MV-4-11 (cell line): ENCODE measurements at regions not wholly inside any gene's neighbourhood (a gene's known extent, or its start where the extent isn't known, plus 50 kb on each side); places are given as distances from the start of the nearest gene placed in this dataset.
"Not testable (repeated sequence)": the region's sequence is repeated elsewhere in the genome, so short reads cannot be mapped to it uniquely, and the experiment has no call there.

Experiments
- DNase-seq: peaks from one replicate; lab custom pipeline; 2025; lab: John Stamatoyannopoulos, UW

- no peak for DNase-seq
Measured at GRCh38 chr2:138272524-138273195, 228.9 kb upstream of the SPOPL start.

- DNase-seq = not testable (repeated sequence)
Measured at GRCh38 chr2:138273280-138273679, 228.3 kb upstream of the SPOPL start.

GRCh38 chr2:138274421-138275291 is 226.9 kb upstream of the SPOPL start:
- peak; percentile 56 for DNase-seq

GRCh38 chr2:138275292-138275690 is 226.3 kb upstream of the SPOPL start:
- no peak for DNase-seq

GRCh38 chr2:138275881-138276280 is 225.7 kb upstream of the SPOPL start:
- no peak for DNase-seq

DNA sequence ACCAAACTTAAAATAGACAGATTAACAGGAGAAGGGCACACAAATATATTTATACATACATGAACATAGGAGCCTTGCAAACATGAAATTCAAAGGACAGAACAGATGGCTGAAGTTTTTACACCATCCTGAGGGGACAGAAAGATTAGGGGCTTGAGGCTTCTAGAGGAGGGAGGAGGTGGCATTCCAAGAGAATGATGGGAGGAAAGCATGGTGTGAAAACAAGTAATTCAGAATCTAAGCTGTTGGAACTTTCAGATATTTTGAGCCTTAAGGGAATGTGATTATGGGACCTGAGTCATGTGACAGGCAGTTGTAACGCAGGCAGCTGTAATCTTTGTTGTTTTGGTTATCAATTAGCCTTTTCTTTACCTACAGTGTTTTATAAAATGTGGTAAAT is 225.2 kb upstream of the SPOPL start:
- DNase-seq = no peak

DNA sequence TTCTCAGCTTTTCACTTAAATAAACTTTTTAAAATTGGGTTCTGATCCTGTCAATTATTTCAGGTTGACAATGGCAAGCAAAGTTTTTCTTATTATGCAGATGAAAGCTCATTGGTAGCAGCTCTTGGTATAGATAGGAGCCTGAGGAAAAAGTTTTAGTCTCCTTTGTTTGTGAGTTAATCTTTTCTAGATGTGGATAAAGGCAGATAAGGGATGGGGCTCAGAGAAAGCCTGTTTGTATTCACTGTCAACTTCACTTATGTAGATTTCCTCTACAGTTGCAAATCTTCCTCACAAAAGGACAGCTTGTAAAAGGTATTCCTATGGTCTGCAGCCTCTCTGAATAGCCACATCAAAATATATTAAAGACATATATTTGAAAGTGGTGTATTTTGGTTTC is 224.5 kb upstream of the SPOPL start:
- DNase-seq = no peak

- DNase-seq = no peak
Measured at GRCh38 chr2:138279871-138280270, 221.7 kb upstream of the SPOPL start.

- no peak for DNase-seq
Measured at GRCh38 chr2:138280999-138281695, 220.4 kb upstream of the SPOPL start.

GRCh38 chr2:138282014-138282672 is 219.4 kb upstream of the SPOPL start:
- DNase-seq = no peak

- no peak for DNase-seq
Measured at GRCh38 chr2:138291805-138292204, 209.8 kb upstream of the SPOPL start.

- DNase-seq = no peak
Measured at GRCh38 chr2:138293045-138293444, 208.5 kb upstream of the SPOPL start.

- no peak for DNase-seq
Measured at GRCh38 chr2:138293549-138293948, 208.0 kb upstream of the SPOPL start.

DNA sequence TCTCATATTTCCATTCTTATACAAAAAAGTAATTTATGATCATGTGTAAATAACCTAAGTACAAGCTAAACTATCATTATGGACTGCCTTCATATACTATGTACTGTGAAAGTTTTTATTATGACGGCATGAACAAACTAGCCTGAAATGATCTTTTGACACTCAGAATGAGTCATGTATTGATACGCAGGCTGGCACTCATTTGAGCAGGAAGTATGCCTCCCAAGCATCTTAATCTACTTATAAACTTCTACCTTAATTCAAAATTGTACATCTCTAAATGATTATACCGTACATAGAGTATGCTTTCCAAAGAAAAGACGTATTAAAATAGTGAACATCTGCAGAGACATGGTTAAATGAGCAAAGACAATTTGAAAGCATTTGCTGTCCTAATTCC is 207.1 kb upstream of the SPOPL start:
- DNase-seq = no peak

- DNase-seq = no peak
Measured at GRCh38 chr2:138296365-138296764, 205.2 kb upstream of the SPOPL start.

- DNase-seq = no peak
Measured at GRCh38 chr2:138298120-138298814, 203.3 kb upstream of the SPOPL start.

DNA sequence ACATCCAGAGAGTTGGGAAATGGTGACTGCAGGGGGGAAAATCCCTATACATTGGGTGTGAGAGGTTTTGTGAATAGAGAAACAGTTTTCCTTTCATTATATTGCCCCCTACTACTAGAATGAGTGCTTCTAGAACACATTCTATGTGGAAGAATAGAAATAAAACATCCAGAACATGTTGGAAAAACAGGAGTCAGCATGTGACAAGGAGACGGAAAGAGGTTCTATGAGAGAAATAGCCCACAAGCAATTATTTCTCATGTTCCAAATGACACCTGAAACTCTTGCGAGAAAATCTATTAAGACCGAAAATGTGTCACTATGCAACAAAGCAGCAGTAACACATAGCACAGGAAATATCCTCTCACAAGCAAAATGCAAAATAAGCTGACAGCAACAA is 202.7 kb upstream of the SPOPL start:
- DNase-seq = no peak

GRCh38 chr2:138306626-138307025 is 194.9 kb upstream of the SPOPL start:
- DNase-seq = peak; percentile 52

DNA sequence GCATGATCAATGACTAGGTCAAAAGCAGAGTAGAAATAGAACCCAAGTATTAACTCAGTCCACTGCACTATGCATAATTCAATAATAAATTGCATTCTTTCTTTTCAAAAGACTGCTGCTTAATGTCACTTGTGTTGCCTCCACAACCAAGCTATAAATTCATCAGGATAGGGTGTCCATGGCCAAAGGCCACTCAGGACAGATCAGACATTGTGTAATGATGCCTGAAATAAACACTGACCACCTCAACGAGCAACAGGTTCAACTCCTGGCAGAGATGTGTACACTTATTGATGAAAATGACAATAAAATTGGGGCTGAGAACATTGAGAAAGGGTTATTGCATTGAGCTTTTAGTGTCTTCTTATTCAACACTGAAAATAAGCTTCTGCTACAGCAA is 194.5 kb upstream of the SPOPL start:
- no peak for DNase-seq

- no peak for DNase-seq
Measured at GRCh38 chr2:138309760-138310159, 191.8 kb upstream of the SPOPL start.

- DNase-seq = no peak
Measured at GRCh38 chr2:138312061-138312460, 189.5 kb upstream of the SPOPL start.

DNA sequence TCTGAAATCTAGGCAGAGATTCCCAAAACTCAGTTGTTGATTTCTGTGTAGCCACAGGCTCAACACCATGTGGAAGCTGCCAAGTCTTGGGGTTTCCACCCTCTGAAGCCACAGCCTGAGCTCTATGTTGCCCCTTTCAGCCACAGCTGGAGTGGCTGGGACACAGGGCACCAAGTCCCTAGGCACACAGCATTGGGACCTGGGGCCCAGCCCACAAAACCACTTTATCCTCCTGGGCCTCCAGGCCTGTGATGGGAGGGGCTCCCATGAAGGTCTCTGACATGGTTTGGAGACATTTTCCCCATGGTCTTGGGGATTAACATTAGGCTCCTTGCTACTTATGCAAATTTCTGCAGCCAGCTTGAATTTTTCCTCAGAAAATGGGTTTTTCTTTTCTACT is 186.0 kb upstream of the SPOPL start:
- not testable (repeated sequence) for DNase-seq
